KMS-11 (cell line): ENCODE measurements at regions not wholly inside any gene's neighbourhood (a gene's known extent, or its start where the extent isn't known, plus 50 kb on each side); places are given as distances from the start of the nearest gene placed in this dataset.
"Not testable (repeated sequence)": the region's sequence is repeated elsewhere in the genome, so short reads cannot be mapped to it uniquely, and the experiment has no call there.

Experiments used
- H2AFZ ChIP-seq: fragments of 200-600 bp; sonication (generic); 2 replicates; pipeline ENCODE4 v1.6.1; 2016; ENCODE audit warnings: antibody characterized with exemption, mixed run types, low read depth
- H3K27ac ChIP-seq: fragments of 200-600 bp; sonication (generic); 2 replicates; pipeline ENCODE4 v1.6.1; 2016; ENCODE audit warnings: mild to moderate bottlenecking, mixed run types
- H3K27me3 ChIP-seq: fragments of 200-600 bp; sonication (generic); 2 replicates; pipeline ENCODE4 v1.6.1; 2017; ENCODE audit warnings: mild to moderate bottlenecking, low read depth, mixed run types, moderate library complexity; ENCODE audit not compliant: insufficient read depth
- H3K36me3 ChIP-seq: fragments of 200-600 bp; sonication (generic); 2 replicates; pipeline ENCODE4 v1.6.1; 2017; ENCODE audit warnings: mild to moderate bottlenecking, mixed run types; ENCODE audit not compliant: insufficient read depth
- H3K4me1 ChIP-seq: fragments of 200-600 bp; sonication (generic); 2 replicates; pipeline ENCODE4 v1.6.1; 2016; ENCODE audit warnings: mild to moderate bottlenecking, low read depth, mixed run types; ENCODE audit not compliant: poor library complexity, severe bottlenecking
- H3K4me2 ChIP-seq: fragments of 200-600 bp; sonication (generic); 2 replicates; pipeline ENCODE4 v1.7.0; 2016; ENCODE audit warnings: mild to moderate bottlenecking, mixed run types
- H3K4me3 ChIP-seq: fragments of 200-600 bp; sonication (generic); IDR thresholded peaks from 2 replicates; pipeline ENCODE4 v1.6.1; 2017; ENCODE audit warnings: low read depth, low read length, mixed read lengths; ENCODE audit not compliant: insufficient read depth
- H3K79me2 ChIP-seq: fragments of 200-600 bp; sonication (generic); 2 replicates; pipeline ENCODE4 v1.6.1; 2016; ENCODE audit warnings: low read depth, mixed run types; ENCODE audit not compliant: insufficient read depth
- H3K9ac ChIP-seq: fragments of 200-600 bp; sonication (generic); 2 replicates; pipeline ENCODE4 v1.6.1; 2016; ENCODE audit warnings: mild to moderate bottlenecking, mixed run types
- H4K20me1 ChIP-seq: fragments of 200-600 bp; sonication (generic); 2 replicates; pipeline ENCODE4 v1.6.1; 2016; ENCODE audit warnings: mild to moderate bottlenecking, mixed run types; ENCODE audit not compliant: insufficient read depth
- CTCF ChIP-seq: fragments of 200-600 bp; sonication (generic); conservative IDR thresholded peaks from 2 replicates; pipeline ENCODE4 v1.6.1; 2017; ENCODE audit warnings: low read depth, mild to moderate bottlenecking, antibody characterized with exemption, low read length, moderate library complexity, mixed read lengths

- Histone ChIP-seq H3K79me2 (no peaks in the 10 kb centered on the region), H2AFZ (no peak overlapping the region), H3K27ac (no peak overlapping the region), H3K4me1 (no peaks in the 10 kb centered on the region), H3K4me2 (no peak overlapping the region), H3K27me3 (no peaks in the 10 kb centered on the region), H3K9ac (no peak overlapping the region), H3K36me3 (no peaks in the 10 kb centered on the region), H3K4me3 (no peak overlapping the region), H4K20me1 (no peaks in the 10 kb centered on the region)
- TF ChIP-seq CTCF, result no peak
Measured at GRCh38 chr10:125235093-125236069, 75.0 kb upstream of the CTBP2 start.

GRCh38 chr10:125234576-125234975, 74.2 kb upstream of the CTBP2 start:
- not testable (repeated sequence) for H3K4me3 ChIP-seq, H4K20me1 ChIP-seq

GRCh38 chr10:125233726-125234125, 73.4 kb upstream of the CTBP2 start:
- H2AFZ ChIP-seq, result no peak overlapping the region
- no peak overlapping the region for H3K9ac ChIP-seq
- no peaks in the 10 kb centered on the region for H3K4me1 ChIP-seq
- H3K4me3 ChIP-seq, result no peak overlapping the region
- H3K4me2 ChIP-seq, result no peak overlapping the region
- no peaks in the 10 kb centered on the region for H4K20me1 ChIP-seq
- H3K27ac ChIP-seq, result no peak overlapping the region
- H3K36me3 ChIP-seq, result no peaks in the 10 kb centered on the region
- no peaks in the 10 kb centered on the region for H3K27me3 ChIP-seq
- no peaks in the 10 kb centered on the region for H3K79me2 ChIP-seq
- no peak for TF ChIP-seq CTCF

More at GRCh38 chr10:125234576-125234975, 74.2 kb upstream of the CTBP2 start:
- H3K27ac ChIP-seq, H3K9ac ChIP-seq, H3K4me2 ChIP-seq, H3K4me1 ChIP-seq, H2AFZ ChIP-seq, H3K79me2 ChIP-seq, H3K36me3 ChIP-seq, H3K27me3 ChIP-seq: not testable (repeated sequence)

- no peaks in the 10 kb centered on the region for H3K27me3 ChIP-seq
Measured at GRCh38 chr10:125232841-125233240, 72.5 kb upstream of the CTBP2 start.

More at GRCh38 chr10:125232841-125233240, 72.5 kb upstream of the CTBP2 start:
- Histone ChIP-seq H3K9ac (no peak overlapping the region), H4K20me1 (no peaks in the 10 kb centered on the region), H3K36me3 (no peaks in the 10 kb centered on the region), H3K4me1 (no peaks in the 10 kb centered on the region), H3K27ac (no peak overlapping the region), H3K4me3 (no peak overlapping the region), H2AFZ (no peak overlapping the region), H3K4me2 (no peak overlapping the region), H3K79me2 (no peaks in the 10 kb centered on the region)
- TF ChIP-seq CTCF, result no peak
